ENCODE measurements at regions not wholly inside any gene's neighbourhood (a gene's known extent, or its start where the extent isn't known, plus 50 kb on each side); places are given as distances from the start of the nearest gene placed in this dataset.
"Not testable (repeated sequence)": the region's sequence is repeated elsewhere in the genome, so short reads cannot be mapped to it uniquely, and the experiment has no call there.

- no peaks in the 10 kb centered on the region for H3K9me3 ChIP-seq (ENCODE audit: insufficient read depth, low read depth, low read length)
- H3F3A ChIP-seq (ENCODE audit: low read depth), result no peaks in the 10 kb centered on the region
- H3K4me1 ChIP-seq (ENCODE audit: insufficient read depth, low read length, poor library complexity, severe bottlenecking), result no peaks in the 10 kb centered on the region
- no peak overlapping the region for H3K9ac ChIP-seq (ENCODE audit: low read depth, low read length, poor library complexity, severe bottlenecking)
- H3K9me2 ChIP-seq (replicated peaks; ENCODE audit: low read depth, low read length), result no peaks in the 10 kb centered on the region
- H4K20me1 ChIP-seq (ENCODE audit: insufficient read depth, low read length, poor library complexity, severe bottlenecking), result no peaks in the 10 kb centered on the region
- no peak overlapping the region for H3K4me2 ChIP-seq (ENCODE audit: low read depth, low read length, poor library complexity, severe bottlenecking)
- no peaks in the 10 kb centered on the region for H3K36me3 ChIP-seq (ENCODE audit: insufficient read depth, low read length)
- TF ChIP-seq EZH2phosphoT487 (IDR thresholded peaks at IDR 0.05; ENCODE audit: borderline replicate concordance), result no peak
- TF ChIP-seq, protein P1, sequence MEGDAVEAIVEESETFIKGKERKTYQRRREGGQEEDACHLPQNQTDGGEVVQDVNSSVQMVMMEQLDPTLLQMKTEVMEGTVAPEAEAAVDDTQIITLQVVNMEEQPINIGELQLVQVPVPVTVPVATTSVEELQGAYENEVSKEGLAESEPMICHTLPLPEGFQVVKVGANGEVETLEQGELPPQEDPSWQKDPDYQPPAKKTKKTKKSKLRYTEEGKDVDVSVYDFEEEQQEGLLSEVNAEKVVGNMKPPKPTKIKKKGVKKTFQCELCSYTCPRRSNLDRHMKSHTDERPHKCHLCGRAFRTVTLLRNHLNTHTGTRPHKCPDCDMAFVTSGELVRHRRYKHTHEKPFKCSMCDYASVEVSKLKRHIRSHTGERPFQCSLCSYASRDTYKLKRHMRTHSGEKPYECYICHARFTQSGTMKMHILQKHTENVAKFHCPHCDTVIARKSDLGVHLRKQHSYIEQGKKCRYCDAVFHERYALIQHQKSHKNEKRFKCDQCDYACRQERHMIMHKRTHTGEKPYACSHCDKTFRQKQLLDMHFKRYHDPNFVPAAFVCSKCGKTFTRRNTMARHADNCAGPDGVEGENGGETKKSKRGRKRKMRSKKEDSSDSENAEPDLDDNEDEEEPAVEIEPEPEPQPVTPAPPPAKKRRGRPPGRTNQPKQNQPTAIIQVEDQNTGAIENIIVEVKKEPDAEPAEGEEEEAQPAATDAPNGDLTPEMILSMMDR (conservative IDR thresholded peaks at IDR 0.05; ENCODE audit: low read length), result no peak
- H3K79me2 ChIP-seq (ENCODE audit: insufficient read depth, low read length), result no peaks in the 10 kb centered on the region
- H3K27me3 ChIP-seq (ENCODE audit: insufficient read depth, low read length, poor library complexity, severe bottlenecking), result no peaks in the 10 kb centered on the region
- H3K4me3 ChIP-seq (ENCODE audit: low read length, poor library complexity, severe bottlenecking), result no peak overlapping the region
- H2AFZ ChIP-seq (ENCODE audit: low read length), result no peak overlapping the region
Measured at GRCh38 chr7:81053623-81054022, 134.8 kb upstream of the SEMA3C start.

- TF ChIP-seq EZH2phosphoT487 (IDR thresholded peaks at IDR 0.05; ENCODE audit: borderline replicate concordance), result no peak
- Histone ChIP-seq H3K4me1 (ENCODE audit: insufficient read depth, low read length, poor library complexity, severe bottlenecking) (no peaks in the 10 kb centered on the region), H3K79me2 (ENCODE audit: insufficient read depth, low read length) (no peaks in the 10 kb centered on the region), H3K9me3 (ENCODE audit: insufficient read depth, low read depth, low read length) (no peaks in the 10 kb centered on the region), H3K4me2 (ENCODE audit: low read depth, low read length, poor library complexity, severe bottlenecking) (no peak overlapping the region), H3K36me3 (ENCODE audit: insufficient read depth, low read length) (no peaks in the 10 kb centered on the region), H3K27me3 (ENCODE audit: insufficient read depth, low read length, poor library complexity, severe bottlenecking) (no peaks in the 10 kb centered on the region), H3K9ac (ENCODE audit: low read depth, low read length, poor library complexity, severe bottlenecking) (no peak overlapping the region), H3F3A (ENCODE audit: low read depth) (no peaks in the 10 kb centered on the region), H3K4me3 (ENCODE audit: low read length, poor library complexity, severe bottlenecking) (no peak overlapping the region), H3K9me2 (replicated peaks; ENCODE audit: low read depth, low read length) (no peaks in the 10 kb centered on the region), H2AFZ (ENCODE audit: low read length) (no peak overlapping the region), H4K20me1 (ENCODE audit: insufficient read depth, low read length, poor library complexity, severe bottlenecking) (no peaks in the 10 kb centered on the region)
Measured at GRCh38 chr7:81051811-81052413, 133.1 kb upstream of the SEMA3C start.

DNA sequence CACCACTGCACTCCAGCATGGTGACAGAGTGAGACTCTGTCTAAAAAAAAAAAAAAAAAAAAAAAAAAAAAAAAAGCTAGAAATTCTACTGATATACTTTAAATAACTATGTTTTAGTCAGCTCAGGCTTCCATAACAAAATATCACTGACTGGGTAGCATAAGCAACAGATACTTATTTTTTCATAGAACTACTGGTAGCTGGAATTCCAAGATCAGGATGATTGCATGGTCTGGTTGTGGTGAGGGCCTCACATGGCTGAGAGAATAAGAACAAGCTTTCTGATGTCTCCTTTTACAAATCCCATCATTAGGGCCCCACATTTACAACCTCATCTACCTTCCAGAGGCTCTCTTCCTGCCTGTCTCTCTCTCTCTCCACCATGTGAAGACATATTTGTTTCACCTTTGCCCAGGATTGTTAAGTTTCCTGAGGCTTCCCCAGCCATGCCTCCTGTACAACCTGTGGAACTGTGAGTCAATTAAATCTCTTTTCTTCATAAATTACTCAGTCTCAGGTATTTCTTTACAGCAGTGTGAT is 126.7 kb upstream of the SEMA3C start:
- Histone ChIP-seq H3K36me3 (ENCODE audit: insufficient read depth, low read length) (no peaks in the 10 kb centered on the region), H3K9me2 (replicated peaks; ENCODE audit: low read depth, low read length) (no peaks in the 10 kb centered on the region), H3K4me1 (ENCODE audit: insufficient read depth, low read length, poor library complexity, severe bottlenecking) (no peaks in the 10 kb centered on the region), H3K9me3 (ENCODE audit: insufficient read depth, low read depth, low read length) (no peaks in the 10 kb centered on the region), H2AFZ (ENCODE audit: low read length) (no peak overlapping the region), H3K27me3 (ENCODE audit: insufficient read depth, low read length, poor library complexity, severe bottlenecking) (no peaks in the 10 kb centered on the region), H3K4me2 (ENCODE audit: low read depth, low read length, poor library complexity, severe bottlenecking) (no peak overlapping the region), H3K4me3 (ENCODE audit: low read length, poor library complexity, severe bottlenecking) (no peak overlapping the region), H3K79me2 (ENCODE audit: insufficient read depth, low read length) (no peaks in the 10 kb centered on the region), H3K9ac (ENCODE audit: low read depth, low read length, poor library complexity, severe bottlenecking) (no peak overlapping the region), H3F3A (ENCODE audit: low read depth) (no peaks in the 10 kb centered on the region), H4K20me1 (ENCODE audit: insufficient read depth, low read length, poor library complexity, severe bottlenecking) (no peaks in the 10 kb centered on the region)
- TF ChIP-seq, protein P1 (conservative IDR thresholded peaks at IDR 0.05; ENCODE audit: low read length), result no peak
- TF ChIP-seq EZH2phosphoT487 (IDR thresholded peaks at IDR 0.05; ENCODE audit: borderline replicate concordance), result no peak

DNA sequence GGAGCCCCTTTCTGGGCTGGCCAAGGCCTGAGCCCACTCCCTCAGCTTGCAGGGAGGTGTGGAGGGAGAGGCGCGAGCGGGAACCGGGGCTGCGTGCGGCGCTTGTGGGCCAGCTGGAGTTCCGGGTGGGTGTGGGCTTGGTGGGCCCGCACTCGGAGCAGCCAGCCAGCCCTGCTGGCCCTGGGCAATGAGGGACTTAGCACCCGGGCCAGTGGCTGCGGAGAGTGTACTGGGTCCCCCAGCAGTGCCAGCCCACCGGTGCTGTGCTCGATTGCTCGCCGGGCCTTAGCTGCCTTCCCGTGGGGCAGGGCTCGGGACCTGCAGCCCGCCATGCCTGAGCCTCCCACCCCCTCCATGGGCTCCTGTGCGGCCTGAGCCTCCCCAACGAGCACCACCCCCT is 123.8 kb upstream of the SEMA3C start:
- H3K9me2 ChIP-seq (replicated peaks; ENCODE audit: low read depth, low read length); H3K36me3 ChIP-seq (ENCODE audit: insufficient read depth, low read length); H3K9me3 ChIP-seq (ENCODE audit: insufficient read depth, low read depth, low read length); H3K4me3 ChIP-seq (ENCODE audit: low read length, poor library complexity, severe bottlenecking); H4K20me1 ChIP-seq (ENCODE audit: insufficient read depth, low read length, poor library complexity, severe bottlenecking); H3K27me3 ChIP-seq (ENCODE audit: insufficient read depth, low read length, poor library complexity, severe bottlenecking); H3K4me1 ChIP-seq (ENCODE audit: insufficient read depth, low read length, poor library complexity, severe bottlenecking); H3K9ac ChIP-seq (ENCODE audit: low read depth, low read length, poor library complexity, severe bottlenecking); H3K4me2 ChIP-seq (ENCODE audit: low read depth, low read length, poor library complexity, severe bottlenecking); H2AFZ ChIP-seq (ENCODE audit: low read length); H3K79me2 ChIP-seq (ENCODE audit: insufficient read depth, low read length); H3F3A ChIP-seq (ENCODE audit: low read depth): not testable (repeated sequence)
